Hippocampal formation (tissue), 2 donors: ENCODE measurements at regions not wholly inside any gene's neighbourhood (a gene's known extent, or its start where the extent isn't known, plus 50 kb on each side); places are given as distances from the start of the nearest gene placed in this dataset.
"Not testable (repeated sequence)": the region's sequence is repeated elsewhere in the genome, so short reads cannot be mapped to it uniquely, and the experiment has no call there.

Experiments
- DNase-seq, 2 donors: peaks; one replicate each; lab custom pipeline; 2025; lab: John Stamatoyannopoulos, UW

DNA sequence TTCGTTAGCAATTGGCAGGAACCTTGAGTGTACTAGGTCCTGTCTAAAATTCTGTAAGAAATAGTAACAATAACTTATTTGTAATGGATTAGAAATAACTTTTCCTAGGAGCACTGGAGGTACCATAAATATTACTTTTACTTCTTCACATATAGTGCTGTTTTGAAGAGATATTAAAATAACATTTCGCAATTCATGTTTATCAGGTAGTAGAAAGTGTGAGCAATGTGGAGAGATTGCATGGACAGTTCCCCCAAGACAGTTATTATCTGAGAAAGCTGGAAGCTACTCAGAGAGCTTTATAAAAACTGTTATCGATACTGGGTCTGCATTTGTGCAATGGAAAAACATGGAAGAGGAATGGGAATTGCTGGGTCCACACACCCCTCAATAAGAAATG, 128.5 kb upstream of the KIF26B start:
- DNase-seq = no peak

DNA sequence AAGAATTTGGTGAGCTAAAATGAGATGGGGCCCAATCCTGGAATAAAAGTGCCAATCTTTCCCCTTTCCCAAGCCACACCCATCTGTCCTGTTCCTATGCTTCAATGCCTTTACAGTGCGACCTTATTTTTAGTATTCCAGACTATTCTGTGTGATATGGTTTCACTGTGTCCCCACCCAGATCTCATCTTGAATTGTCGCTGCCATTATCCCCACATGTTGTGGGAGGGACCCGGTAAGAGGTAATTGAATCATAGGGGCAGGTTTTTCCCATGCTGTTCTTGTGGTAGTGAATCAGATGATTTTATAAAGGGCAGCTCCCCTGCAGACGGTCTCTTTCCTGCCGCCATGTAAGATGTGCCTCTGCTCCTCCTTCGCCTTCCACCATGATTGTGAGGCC, 129.3 kb upstream of the KIF26B start:
- no peak for DNase-seq

DNA sequence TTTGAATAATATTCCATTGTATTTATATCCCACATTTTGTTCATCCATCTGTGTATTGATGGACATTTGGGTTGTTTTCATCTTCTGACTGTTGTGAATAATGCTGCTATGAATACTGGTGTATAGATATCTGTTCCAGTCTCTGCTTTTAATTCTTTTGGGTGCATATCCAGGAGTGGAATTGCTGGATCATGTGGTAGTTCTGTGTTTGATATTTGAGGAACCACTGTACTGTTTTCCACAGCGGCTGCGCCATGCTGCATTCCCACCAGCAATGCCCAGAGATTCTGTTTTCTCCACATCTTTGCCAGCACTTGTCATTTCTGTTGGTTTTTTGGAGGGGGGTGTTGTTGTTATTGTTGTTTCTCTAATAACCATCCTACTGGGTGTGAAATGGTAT, 131.6 kb upstream of the KIF26B start:
- DNase-seq = no peak

DNA sequence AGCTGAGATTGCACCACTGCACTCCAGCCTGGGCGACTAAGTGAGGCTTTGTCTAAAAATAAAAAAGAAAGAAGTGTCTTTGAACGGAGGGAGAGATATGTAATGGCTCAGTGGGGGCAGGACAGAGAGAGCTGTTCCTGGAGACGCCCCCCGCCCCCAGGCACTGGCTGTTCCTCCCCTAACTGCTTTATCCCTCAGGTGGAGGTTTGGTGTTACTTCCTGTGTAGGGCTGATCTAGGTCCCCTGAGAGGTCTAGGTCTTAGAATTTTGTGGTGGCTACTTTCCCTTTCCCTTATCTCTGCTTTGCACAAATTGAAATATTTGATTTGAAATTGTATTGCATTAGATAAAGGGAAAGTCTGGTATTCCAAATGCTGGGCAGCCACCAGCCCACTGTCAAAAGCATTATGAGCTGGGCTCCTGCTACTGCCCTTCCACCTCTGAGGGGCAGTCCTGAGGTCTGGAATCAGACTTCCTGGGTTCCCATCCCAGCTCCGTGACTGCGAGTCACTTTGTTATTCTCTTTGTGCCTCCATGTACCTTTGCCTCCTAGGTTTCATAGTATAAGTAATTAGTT, 134.8 kb upstream of the KIF26B start:
- no peak for DNase-seq

DNA sequence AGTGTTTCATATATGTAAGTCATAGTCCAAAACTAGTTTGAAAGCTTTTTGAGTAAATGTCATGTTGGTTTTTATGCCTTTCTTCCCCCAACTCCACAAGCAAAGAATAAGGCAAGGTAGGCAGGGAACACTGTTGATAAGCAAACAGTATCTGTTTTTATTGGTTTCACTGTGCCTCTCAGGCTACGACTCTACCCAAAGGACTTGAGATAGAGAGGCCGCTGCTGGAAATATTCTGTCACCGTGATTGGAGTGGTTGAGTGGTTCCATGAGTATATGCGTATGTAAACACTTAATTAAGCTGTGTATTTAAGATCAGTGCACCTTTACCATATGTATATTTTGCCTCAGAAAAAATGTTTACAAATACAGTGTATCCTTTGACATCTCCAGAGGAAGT, 138.1 kb upstream of the KIF26B start:
- no peak for DNase-seq

DNA sequence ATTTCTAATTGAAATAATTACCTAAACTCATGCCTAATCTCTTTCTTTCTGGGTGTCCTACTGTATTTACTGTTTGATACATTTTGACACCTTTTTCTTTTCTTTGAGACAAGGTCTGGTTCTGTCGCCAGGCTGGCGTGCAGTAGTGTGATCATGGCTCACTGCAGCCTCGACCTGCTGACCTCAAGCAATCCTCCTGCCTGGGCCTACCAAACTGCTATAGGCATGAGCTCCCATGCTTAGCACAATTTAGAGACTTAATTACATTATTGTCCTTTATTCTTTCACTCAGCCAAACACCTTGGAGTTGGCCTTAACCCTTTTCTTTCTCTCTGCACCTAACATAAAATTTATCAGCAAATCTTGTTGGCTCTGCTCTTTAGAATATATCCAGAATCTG, 139.8 kb upstream of the KIF26B start:
- no peak for DNase-seq

DNA sequence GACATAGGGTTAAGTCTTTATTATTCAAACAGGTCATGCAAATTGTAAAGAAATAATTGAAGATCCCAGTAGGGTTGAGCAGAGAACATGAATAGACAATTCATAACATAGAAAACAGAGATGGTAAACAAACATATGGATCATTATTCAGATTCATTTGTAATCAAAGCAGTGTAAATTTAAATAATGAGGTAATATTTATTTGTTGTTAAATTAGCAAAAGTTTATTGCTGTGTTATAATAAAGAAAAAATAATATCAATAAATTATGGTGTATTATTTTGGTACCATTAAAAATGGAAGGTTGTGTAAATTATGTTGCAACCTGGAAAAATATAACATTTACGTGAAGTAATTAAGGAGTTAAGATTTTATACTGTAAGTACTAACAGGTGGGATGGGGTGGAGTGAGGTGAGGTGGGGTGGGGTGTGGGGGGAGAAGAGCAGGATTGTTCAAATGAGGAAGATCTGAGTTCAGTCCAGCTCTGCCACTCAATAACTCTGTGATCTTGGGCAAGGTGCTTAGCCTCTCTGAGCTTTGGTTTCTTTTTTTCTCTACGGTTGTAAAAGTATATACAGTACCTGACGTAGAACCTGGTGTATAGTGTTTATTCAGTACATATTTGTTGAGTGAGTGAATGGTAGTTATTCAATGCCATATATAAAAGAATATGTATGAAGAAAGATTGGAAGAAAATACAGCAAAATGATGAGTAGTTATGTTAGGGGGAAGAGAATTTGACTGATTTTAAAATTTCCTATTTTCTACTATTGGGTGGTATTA, 140.3 kb upstream of the KIF26B start:
- no peak for DNase-seq

DNA sequence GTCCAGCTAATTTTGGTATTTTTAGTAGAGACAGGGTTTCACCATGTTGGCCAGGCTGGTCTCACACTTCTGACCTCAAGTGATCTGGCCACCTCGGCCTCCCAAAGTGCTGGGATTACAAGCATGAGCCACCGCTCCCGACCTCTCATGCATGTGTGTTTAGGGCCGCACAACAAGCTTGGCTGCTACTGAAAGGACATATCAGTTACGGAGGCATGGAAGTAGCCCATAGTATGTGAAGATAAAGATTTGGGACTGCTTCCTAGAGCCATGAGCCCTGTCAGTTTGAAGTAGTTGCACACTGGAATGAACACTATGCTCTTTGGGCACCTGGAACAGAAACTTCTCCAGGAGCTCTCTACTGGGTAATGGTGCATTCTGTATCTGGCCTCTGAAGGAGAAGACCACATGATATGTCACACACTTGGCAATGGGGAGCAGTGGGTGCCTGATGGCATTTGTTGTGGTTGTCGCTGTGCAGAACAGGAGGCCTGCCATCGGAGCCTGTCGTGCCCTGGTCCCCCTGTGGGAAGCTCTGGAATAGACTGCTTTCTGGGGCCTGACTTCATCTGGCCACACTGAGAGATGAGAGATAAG, 144.7 kb upstream of the KIF26B start:
- no peak for DNase-seq

DNA sequence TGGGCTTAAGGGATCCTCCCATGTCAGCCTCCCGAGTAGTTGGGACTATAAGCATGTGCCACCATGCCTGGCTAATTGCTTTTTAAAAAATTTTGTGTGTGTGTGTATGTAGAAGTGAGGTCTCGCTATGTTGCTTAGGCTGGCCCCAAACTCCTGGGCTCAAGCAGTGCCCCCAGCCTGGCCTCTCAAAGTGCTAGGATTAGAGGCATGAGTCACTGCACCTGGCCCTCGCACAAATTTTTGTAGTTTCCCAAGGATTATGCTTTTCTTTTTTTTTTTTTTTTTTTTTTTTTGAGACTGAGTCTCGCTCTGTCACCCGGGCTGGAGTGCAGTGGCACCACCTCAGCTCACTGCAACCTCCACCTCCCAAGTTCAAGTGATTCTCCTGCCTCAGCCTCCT, 144.4 kb upstream of the HNRNPU start:
- no peak for DNase-seq

DNA sequence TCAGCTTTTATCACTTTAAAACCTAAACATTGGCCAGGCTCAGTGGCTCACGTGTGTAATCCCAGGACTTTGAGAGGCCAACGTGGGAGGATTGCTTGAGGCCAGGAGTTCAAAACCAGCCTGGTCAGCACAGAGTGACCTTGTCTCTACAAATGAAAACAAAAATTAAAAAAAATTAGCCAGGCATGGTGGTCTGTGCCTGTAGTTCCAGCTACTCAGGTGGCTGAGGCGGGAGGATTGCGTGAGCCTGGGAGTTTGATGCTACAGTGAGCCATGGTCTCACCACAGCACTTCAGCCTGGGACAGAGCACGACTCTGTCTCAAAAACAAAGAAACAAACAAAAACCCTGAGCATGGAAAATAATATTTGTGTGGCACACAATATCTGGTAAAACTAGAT, 143.5 kb upstream of the HNRNPU start:
- no peak for DNase-seq

DNA sequence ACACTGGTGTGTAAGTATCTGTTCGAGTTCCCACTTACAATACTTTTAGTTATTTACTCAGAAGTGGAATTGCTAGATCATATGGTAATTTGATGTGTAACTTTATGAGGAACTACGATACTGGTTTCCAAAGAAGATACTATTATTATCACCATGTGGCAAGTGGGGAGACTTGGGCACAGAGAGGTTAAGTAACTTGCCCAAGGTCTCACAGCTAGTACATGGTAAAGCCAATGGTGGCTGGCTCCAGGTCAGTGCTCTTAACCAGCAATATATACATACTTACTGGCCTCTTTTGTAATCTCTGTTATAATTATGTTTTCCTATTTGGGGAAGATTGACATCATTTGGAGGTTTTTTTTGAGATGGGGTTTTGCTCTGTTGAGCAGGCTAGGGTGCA, 138.9 kb upstream of the HNRNPU start:
- no peak for DNase-seq

DNA sequence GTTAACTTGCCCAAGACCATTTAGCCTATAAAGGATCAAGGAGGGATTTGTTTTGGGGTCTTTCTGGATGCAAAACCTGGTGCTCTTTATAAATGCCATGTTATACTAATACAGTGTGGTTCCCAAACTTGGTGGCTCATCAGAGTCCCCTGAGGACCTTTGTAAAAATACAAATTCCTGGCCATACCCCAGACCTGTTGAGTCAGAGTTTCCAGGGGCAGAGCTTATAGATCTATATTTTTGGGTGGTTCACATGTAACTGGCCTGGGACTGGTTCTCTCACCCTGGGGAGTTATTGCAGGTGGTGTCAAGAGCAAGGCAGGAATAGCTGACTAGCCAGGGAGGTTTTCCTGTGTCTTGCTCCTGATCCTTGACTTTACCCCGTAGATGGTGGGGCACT, 136.9 kb upstream of the HNRNPU start:
- DNase-seq = no peak

DNA sequence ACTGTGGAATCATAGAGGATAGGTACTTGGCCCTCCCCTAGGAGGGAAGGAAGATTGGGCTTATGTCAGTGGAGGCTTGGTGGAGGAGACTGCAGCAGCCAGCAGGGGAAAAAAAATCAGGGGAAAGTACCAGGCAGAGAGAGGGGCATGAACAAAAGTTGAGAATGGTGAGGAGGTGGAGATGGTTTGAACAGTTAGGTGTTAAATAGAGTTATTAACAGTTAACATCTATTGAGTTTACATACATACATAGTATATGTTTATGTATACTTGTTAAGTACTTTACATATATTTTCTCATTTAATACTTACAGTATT, 136.5 kb upstream of the HNRNPU start:
- DNase-seq = no peak

DNA sequence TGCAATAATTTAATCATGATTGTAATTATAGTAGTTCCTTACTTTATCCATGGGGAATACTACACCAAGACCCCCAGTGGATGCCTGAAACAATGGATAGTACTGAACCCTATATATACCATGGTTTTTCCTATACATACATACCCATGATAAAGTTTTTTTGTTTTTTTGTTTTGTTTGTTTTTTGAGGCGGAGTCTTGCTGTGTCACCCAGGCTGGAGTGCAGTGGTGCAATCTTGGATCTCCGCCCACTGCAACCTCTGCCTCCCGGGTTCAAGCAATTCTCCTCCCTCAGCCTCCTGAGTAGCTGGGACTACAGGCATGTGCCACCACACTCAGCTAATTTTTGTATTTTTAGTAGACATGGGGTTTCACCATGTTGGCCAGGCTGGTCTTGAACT, 135.3 kb upstream of the HNRNPU start:
- DNase-seq = not testable (repeated sequence)

DNA sequence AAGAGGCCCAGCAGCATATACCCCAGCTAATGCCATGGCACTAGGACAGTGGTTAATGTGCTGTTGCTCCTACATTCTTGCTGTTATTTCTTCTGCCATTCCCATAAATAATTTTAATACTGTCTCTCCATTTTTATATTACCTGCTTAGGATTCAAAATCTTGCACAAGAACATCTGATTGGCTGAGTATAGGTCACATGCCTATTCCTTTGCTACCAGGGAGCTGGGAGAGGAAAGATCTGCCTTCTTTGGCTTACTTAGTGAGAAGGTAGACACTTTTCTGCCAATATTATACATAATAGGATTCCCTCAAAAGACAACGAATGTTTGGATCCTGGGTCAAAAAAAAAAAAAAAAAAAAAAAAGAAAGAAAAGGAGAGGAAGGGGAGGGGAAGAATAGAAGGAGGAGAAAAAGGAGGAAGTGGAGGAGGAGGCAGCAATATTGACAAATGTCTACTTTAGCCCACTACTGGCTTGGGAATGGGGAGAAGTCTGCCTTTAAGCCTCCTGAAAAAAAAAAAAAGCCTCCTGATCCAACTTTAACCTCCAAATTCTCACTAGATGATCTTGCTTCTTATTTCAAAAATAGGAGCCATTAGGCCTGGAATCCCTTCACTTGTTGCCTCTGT, 134.5 kb upstream of the HNRNPU start:
- no peak for DNase-seq

DNA sequence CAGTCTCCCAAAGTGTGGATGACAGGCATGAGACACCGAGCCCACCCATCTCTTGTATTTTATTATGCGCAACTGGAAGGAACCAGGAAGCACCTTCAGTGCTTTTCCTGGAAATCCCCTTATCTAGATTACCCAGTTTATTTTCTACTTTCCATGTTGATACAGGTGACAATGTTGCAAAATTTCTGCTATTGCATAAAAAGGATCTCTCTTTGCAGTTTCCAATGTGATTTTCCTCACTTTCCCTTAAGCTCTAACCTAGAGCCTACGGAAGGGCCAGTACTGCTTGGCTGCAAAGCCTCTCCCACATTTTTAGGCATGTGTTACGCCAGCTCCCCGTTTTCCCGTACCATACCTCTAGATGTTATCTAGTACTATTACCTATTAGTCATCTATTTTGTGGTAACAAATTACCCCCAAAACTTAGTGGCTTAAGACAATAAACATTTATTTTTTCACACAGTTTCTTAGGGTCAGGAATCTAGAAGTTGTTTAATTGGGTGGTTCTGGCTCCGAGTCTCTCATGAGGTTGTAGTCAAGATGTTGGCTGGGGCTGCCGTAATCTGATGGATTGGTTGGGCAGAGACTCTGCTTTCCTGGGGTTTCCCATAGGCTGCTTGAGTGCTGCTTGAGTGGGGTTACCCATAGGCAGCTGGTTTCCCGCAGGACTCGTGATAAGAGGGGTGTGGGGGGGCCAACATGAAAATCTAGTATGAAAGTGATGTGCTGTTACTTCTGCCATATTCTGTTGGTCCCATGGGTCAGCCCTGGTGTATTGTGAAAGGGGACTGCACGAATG, 131.5 kb upstream of the HNRNPU start:
- no peak for DNase-seq

DNA sequence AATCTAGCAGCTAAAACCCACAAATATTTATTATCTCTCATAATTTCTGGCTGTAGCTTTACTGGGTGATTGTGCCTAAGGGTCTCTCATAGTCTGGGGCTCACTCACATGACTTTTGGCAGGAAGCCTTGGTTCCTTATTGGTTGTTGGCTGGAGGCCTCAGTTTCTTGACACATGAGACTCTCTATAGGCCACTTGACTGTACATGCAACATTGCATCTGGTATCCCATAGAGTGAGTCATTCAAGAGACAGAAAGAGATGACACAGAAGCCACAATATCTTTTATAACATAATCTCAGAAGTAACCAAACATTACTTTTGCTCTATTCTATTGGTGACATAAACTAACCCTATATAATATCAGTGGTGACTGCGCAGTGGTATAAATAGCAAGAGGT, 128.5 kb upstream of the HNRNPU start:
- no peak for DNase-seq

DNA sequence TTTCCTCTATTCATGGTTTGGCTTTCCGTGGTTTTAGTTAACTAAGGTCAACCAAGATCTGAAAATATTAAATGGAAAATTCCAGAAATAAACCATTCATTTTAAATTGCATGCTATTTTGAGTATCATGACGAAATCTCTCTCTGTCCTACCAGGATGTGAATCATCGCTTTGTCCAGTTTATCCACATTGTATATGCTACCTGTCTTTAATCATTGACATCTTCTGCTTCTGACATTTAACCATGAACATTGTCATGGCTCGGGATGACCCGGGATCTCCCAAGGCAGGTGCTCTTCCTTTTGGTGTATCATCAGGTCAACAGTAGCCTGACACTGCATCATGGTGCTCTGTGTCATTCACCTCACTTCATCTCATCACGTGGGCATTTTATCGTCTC, 125.5 kb upstream of the HNRNPU start:
- no peak for DNase-seq

DNA sequence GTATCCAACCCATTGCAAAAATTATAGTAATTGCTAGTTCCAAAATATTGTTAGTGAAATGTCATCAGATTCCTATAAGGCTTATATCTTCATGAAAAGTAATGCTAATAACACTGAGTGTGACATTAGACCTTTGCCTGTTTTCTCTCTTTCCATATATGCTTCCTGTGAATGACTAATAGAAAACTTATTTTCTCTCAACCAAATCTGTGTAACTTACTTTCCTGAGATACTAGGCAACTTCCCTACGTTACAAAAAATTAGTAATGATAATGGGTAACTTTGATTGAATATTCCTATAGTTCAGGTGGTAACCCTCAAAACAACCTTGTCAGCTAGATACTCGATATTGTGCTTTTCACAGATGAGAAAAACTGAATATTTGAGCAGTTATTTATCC, 124.2 kb upstream of the HNRNPU start:
- no peak for DNase-seq

DNA sequence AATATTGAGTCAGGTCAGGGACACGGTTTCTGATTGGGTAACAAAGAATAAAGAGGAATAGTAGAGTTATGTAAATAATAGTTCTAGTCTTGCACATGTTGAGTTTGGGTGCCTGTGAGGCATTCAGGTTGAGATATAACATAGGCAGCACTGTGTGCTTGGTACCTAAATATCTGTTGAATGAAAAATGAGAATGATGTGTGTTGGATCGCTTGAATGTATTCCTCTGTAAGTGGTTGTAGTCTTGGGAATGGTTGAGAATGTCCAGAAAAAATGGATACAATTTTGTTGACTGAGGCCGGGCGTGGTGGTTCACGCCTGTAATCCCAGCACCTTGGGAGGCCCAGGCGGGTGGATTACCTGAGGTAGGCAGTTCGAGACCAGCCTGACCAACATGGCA, 116.3 kb upstream of the HNRNPU start:
- DNase-seq = no peak

DNA sequence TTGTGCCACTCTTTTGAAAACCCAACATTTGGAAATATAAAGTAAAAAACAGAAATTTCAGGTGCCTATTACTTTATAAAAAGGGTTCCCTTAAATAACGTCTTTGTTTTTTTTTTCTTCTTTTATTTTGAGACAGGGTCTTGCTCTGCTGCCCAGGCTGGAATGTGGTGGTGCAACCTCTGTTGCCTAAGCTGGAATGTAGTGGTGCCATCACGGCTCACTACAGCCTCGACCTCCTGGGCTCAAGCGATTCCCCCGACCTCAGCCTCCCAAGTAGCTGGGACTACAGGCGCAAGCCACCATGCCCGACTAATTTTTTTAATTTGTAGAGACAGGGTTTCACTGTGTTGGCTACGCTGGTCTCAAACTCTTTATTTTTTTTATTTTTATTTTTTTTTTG, 110.2 kb upstream of the HNRNPU start:
- DNase-seq = no peak

DNA sequence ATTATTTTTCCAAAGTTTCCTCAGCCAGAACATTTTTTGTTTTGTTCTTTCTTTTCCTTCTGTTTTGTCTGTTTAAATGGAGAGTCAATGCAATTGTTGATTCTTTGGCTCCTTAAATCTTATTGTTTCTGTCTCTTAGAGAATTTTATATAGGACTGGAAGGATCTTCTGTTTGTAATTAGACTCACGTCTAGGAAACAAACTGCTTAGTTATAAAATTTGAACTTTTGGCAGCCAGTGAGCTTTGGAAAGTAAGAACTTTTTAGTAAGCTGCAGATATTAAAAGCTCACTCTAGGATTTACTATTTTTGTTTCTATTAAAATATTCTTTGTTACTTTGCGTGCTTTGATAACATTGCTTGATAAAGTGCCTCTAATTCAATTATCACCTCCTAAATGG, 109.8 kb upstream of the HNRNPU start:
- no peak for DNase-seq
